GM13976 (cell line): ENCODE measurements at regions not wholly inside any gene's neighbourhood (a gene's known extent, or its start where the extent isn't known, plus 50 kb on each side); places are given as distances from the start of the nearest gene placed in this dataset.

Experiments used
- DNase-seq: peaks from one replicate; pipeline ENCODE4 v3.0.0; 2012; ENCODE audit warnings: low spot score
- CTCF ChIP-seq: IDR thresholded peaks from 2 replicates; pipeline ENCODE4 v1.5.1; 2012; ENCODE audit warnings: borderline replicate concordance, mild to moderate bottlenecking; ENCODE audit not compliant: insufficient read depth; ENCODE audit errors: extremely low read depth, missing control alignments, control extremely low read depth
- in situ Hi-C: fragments of 300-500 bp; cut with MboI; formaldehyde crosslinking; loops from one replicate; pipeline ENCODE4 v1.12.0; 2022; ENCODE audit warnings: low sequenced_read_pairs, mixed read lengths, inconsistent platforms; ENCODE audit not compliant: unreplicated experiment

- DNase-seq = no peak
- no peak for TF ChIP-seq CTCF
- in situ Hi-C loops = no loop called here
These were observed 90.2 kb downstream of the PLK2 start for GRCh38 chr5:58369513-58370190.

GRCh38 chr5:58366461-58366860, 93.4 kb downstream of the PLK2 start:
- no peak for TF ChIP-seq CTCF
- DNase-seq = no peak
- in situ Hi-C loops = no loop called here

- in situ Hi-C loops = no loop called here
- no peak for DNase-seq
- no peak for TF ChIP-seq CTCF
These were observed 94.1 kb downstream of the PLK2 start for GRCh38 chr5:58365791-58366190.

- no peak for DNase-seq
- no peak for TF ChIP-seq CTCF
- in situ Hi-C loops = no loop called here
These were observed 96.2 kb downstream of the PLK2 start for GRCh38 chr5:58363461-58364249.

GRCh38 chr5:58362135-58362534, 97.8 kb downstream of the PLK2 start:
- in situ Hi-C loops = no loop called here
- DNase-seq = no peak
- no peak for TF ChIP-seq CTCF

- DNase-seq = no peak
- in situ Hi-C loops = no loop called here
- TF ChIP-seq CTCF = no peak
These were observed 99.1 kb downstream of the PLK2 start for GRCh38 chr5:58360794-58361193.
